ENCODE measurements at regions not wholly inside any gene's neighbourhood (a gene's known extent, or its start where the extent isn't known, plus 50 kb on each side); places are given as distances from the start of the nearest gene placed in this dataset.
"Not testable (repeated sequence)": the region's sequence is repeated elsewhere in the genome, so short reads cannot be mapped to it uniquely, and the experiment has no call there.

DNA sequence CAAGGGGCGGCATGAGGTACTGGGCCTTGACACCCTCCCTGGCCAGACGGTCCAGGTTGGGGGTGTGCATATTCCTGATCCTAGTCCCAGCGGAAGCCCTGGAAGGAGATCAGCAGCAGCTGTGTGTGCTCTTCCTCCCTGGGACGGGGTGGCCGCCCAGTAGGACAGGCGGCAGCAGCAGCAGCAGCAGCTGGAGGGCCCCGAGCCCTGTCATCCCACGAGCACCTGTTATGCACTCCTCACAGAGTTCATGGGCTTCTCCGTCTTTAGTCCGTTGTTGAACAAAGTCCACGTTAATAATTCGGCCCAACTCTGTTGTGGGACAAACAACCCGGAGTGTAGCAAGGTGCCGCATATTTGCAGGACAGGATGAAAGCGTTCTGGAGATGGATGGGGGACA, 205.6 kb downstream of the OTOP1 start:
- RAD21 ChIA-PET (ENCODE audit: unreplicated experiment); H3K27me3 ChIP-seq (replicated peaks in 1 of 2; ENCODE audit: control insufficient read depth in 2 of 2, insufficient read depth in 2 of 2, low read length in 1 of 2); DNase-seq (ENCODE audit: low read depth, low spot score); POLR2A ChIA-PET; H3K9me3 ChIP-seq (replicated peaks; ENCODE audit: control insufficient read depth, insufficient read depth, low read length); intact Hi-C loops (cut with micrococcal nuclease; ENCODE audit: unreplicated experiment); ATAC-seq; BruUV-seq (replicated peaks); H3K79me2 ChIP-seq (ENCODE audit: control insufficient read depth, insufficient read depth, low read length); H3K4me2 ChIP-seq (ENCODE audit: control insufficient read depth, insufficient read depth); H2AFZ ChIP-seq (ENCODE audit: control insufficient read depth, low read depth, low read length); FAIRE-seq; in situ Hi-C loops (cut with MboI); CTCF ChIA-PET; H3K4me3 ChIP-seq; H3K27ac ChIP-seq (ENCODE audit: control insufficient read depth, insufficient read depth); H4K20me1 ChIP-seq (ENCODE audit: control insufficient read depth, insufficient read depth); H3K4me1 ChIP-seq (ENCODE audit: control insufficient read depth, insufficient read depth, low read length); H3K9ac ChIP-seq (ENCODE audit: control insufficient read depth, insufficient read depth, low read length); H3K36me3 ChIP-seq (ENCODE audit: control insufficient read depth in 2 of 2, insufficient read depth in 2 of 2, low read length in 1 of 2); SMC1A ChIA-PET (ENCODE audit: uncharacterized antibody, unreplicated experiment): not testable (repeated sequence)
- 47% methylated on average over 7 of the region's 15 CpGs for WGBS (ENCODE audit: insufficient coverage, insufficient replicate concordance, low lambda C conversion rate, missing lambda C conversion rate)

GRCh38 chr4:4026708-4027107, 200.0 kb downstream of the OTOP1 start:
- in situ Hi-C loops (cut with MboI); H3K27me3 ChIP-seq (replicated peaks in 1 of 2; ENCODE audit: control insufficient read depth in 2 of 2, insufficient read depth in 2 of 2, low read length in 1 of 2); H3K79me2 ChIP-seq (ENCODE audit: control insufficient read depth, insufficient read depth, low read length); RAD21 ChIA-PET (ENCODE audit: unreplicated experiment); H3K4me3 ChIP-seq; H3K4me2 ChIP-seq (ENCODE audit: control insufficient read depth, insufficient read depth); H3K27ac ChIP-seq (ENCODE audit: control insufficient read depth, insufficient read depth); H2AFZ ChIP-seq (ENCODE audit: control insufficient read depth, low read depth, low read length); DNase-seq (ENCODE audit: low read depth, low spot score); SMC1A ChIA-PET (ENCODE audit: uncharacterized antibody, unreplicated experiment); CTCF ChIA-PET; H4K20me1 ChIP-seq (ENCODE audit: control insufficient read depth, insufficient read depth); H3K9me3 ChIP-seq (replicated peaks; ENCODE audit: control insufficient read depth, insufficient read depth, low read length); BruUV-seq (replicated peaks); ATAC-seq; intact Hi-C loops (cut with micrococcal nuclease; ENCODE audit: unreplicated experiment); H3K9ac ChIP-seq (ENCODE audit: control insufficient read depth, insufficient read depth, low read length); FAIRE-seq; H3K4me1 ChIP-seq (ENCODE audit: control insufficient read depth, insufficient read depth, low read length); H3K36me3 ChIP-seq (ENCODE audit: control insufficient read depth in 2 of 2, insufficient read depth in 2 of 2, low read length in 1 of 2): not testable (repeated sequence)
- peak in 1 of 2 experiments; percentile 25; a peak in 1 of 4 replicates for TF ChIP-seq BHLHE40 (IDR thresholded peaks at IDR 0.05; ENCODE audit: borderline replicate concordance in 1 of 2, low read depth in 2 of 2, low read length in 1 of 2)
- peak; percentile 43; the same call in 1 of the 2 replicates for TF ChIP-seq RAD51 (IDR thresholded peaks at IDR 0.05)
- peak; percentile 56; the same call in 1 of the 2 replicates for TF ChIP-seq YY1 (IDR thresholded peaks at IDR 0.05; ENCODE audit: low read depth, low read length)
- POLR2A ChIA-PET = interaction anchor here (0.6 kb wide), 1 partner anchor 693 kb away, joined by 3 read pairs; no protein-coding TSS in a partner anchor
- WGBS (ENCODE audit: insufficient coverage, insufficient replicate concordance, low lambda C conversion rate, missing lambda C conversion rate) = 25% methylated on average over 4 of the region's 4 CpGs

All from GM12878 (cell line).